PC-3 (cell line): ENCODE measurements at regions not wholly inside any gene's neighbourhood (a gene's known extent, or its start where the extent isn't known, plus 50 kb on each side); places are given as distances from the start of the nearest gene placed in this dataset.

ENCODE experiments used
- EZH2phosphoT487 ChIP-seq: fragments of 300-600 bp; sonication (generic); IDR thresholded peaks from 2 replicates; pipeline ENCODE4 v1.6.1; 2018; ENCODE audit warnings: mild to moderate bottlenecking, antibody characterized with exemption, low read length, borderline replicate concordance
- TF ChIP-seq, protein P1 (sequence below): fragments of 300-600 bp; sonication (generic); conservative IDR thresholded peaks from 2 replicates; pipeline ENCODE4 v1.5.1; 2017; ENCODE audit warnings: antibody characterized with exemption, low read depth, mild to moderate bottlenecking, low read length

DNA sequence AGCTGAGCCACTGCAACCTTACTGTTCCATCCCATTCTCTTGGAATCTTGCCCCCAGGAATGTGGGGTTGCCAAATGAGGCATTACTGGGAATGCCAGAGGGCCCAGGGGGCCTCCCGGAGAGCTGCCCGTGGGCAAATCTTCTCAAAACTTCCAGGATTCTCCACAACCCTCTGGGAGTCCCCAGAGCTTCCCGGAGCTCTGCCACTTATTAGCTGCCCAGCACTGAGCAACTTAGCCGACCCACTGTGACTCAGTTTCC, 306.0 kb downstream of the FOXL1 start:
- no peak for TF ChIP-seq EZH2phosphoT487
- TF ChIP-seq, protein P1, sequence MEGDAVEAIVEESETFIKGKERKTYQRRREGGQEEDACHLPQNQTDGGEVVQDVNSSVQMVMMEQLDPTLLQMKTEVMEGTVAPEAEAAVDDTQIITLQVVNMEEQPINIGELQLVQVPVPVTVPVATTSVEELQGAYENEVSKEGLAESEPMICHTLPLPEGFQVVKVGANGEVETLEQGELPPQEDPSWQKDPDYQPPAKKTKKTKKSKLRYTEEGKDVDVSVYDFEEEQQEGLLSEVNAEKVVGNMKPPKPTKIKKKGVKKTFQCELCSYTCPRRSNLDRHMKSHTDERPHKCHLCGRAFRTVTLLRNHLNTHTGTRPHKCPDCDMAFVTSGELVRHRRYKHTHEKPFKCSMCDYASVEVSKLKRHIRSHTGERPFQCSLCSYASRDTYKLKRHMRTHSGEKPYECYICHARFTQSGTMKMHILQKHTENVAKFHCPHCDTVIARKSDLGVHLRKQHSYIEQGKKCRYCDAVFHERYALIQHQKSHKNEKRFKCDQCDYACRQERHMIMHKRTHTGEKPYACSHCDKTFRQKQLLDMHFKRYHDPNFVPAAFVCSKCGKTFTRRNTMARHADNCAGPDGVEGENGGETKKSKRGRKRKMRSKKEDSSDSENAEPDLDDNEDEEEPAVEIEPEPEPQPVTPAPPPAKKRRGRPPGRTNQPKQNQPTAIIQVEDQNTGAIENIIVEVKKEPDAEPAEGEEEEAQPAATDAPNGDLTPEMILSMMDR: no peak
